ENCODE measurements at regions not wholly inside any gene's neighbourhood (a gene's known extent, or its start where the extent isn't known, plus 50 kb on each side); places are given as distances from the start of the nearest gene placed in this dataset.

GRCh38 chr20:39524371-39524911 is 562.3 kb downstream of the DHX35 start:
- DNase-seq: no peak

DNA sequence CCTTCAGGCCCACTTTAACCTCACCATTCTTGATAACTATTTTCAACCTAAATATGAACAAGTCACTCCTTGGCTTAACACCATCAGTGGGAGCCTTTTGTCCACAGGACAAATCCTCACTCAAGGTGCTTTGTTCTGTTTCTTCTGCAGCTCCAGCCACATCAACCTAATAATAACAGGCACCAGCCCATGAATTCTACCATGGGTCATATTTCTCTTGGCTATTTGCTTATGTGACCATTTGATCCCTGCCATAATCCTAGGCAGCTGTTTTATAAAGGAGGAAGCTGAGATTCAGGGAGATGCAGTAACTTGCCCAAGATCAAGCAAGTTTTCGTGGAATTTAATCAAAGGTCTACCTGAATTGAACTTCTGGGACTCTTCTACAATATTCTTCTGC is 561.3 kb downstream of the DHX35 start:
- DNase-seq: no peak

DNA sequence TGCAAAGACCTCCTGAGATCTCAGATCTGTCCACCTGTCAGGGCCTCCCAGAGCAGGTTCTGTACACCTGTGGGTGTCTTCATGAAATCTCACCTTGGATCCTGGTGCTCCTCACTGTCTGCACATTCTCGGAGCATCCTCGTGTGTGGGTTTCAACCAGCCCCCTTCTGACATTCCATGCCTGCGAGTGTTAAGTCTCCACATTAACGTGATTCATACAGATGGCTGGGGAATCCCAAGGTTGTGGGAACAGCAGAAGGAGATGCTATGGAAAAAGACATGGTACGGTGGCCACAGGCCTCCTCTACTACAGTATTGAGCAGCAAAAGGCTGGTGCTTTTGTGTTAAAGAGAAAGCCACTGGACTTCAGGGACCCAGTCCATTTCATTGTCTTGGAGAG is 556.5 kb downstream of the DHX35 start:
- DNase-seq: no peak

GRCh38 chr20:39516964-39517363 is 554.8 kb downstream of the DHX35 start:
- no peak for DNase-seq

DNA sequence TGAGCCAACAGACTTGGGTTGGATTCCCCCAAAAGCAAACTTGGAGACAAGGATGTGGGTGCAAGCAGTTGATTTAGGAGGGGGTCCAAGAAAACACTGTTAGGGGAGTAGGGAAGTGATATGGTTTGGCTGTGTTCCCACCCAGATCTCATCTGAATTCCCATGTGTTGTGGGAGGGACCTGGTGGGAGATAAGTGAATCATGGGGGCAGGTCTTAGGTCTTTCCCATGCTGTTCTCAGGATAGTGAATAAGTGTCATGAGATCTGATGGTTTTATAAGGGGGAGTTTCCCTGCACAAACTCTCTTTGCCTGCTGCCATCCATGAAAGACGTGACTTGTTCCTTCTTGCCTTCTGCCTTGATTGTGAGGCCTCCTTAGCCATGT is 542.6 kb downstream of the DHX35 start:
- no peak for DNase-seq

DNA sequence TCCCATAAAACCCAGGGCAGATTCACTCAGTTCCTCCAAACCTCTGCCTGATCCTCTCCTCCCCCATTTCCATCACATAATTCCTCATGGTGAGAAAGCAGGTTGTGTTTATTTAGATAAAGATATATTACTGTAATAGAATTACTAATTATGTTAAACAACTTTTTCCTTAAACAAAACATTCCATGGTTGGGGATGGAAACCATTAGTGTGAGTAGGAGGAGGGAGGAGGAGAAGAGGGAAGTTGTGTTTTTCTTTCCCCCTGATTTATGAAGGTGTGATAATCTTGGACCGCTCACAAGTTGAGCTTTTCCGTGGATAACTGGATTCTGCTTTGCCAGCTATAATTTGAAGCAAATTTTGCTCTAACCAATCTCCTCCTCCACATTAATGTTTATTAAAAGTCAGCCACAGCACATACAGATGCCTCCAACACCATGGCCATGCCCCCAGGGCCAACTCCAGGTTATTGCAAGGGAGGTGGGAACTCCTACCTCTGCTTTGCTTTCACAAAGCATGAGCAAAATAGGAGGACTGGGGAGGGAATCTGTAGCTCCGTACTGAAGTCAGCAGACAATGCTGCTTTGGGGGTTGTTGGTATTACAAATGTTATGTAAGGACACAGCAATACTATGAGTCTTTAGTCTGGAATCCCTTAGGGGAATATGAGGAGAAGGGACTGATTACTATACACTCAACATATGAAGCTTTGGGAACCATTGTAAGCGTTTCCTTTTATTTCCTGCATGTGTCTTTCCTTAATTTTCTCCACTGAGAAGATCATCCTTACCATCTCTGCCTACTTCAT is 542.0 kb downstream of the DHX35 start:
- DNase-seq: no peak

DNA sequence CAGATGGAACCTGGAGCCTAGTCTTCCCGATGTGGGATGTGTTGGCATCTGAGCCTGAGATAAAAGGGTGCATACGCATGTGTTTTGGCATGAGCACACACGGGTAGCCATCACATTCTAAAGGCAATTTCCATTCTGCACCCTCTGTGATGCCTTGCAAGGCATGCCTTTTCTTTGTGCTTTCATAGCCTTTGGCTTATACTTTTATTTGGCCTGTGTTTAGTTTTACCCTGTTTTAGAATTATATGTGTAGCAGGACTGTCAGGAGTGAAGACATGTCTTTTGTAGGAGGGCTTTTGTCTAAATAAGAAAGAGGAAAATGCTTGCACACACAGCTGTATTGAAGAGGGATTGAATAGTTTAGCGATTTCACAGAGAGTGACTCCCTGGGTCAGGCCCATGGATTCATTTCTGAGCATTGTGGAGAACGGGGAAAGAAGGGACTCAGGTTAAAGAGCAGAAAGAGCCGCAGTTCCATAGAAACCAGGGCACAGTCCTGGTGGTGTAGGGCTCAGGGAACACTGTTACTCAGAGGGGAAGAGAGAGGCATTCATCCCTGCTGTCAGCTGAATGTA is 530.2 kb downstream of the DHX35 start:
- DNase-seq: no peak

- DNase-seq: no peak
Measured at GRCh38 chr20:39491711-39492110, 529.6 kb downstream of the DHX35 start.

DNA sequence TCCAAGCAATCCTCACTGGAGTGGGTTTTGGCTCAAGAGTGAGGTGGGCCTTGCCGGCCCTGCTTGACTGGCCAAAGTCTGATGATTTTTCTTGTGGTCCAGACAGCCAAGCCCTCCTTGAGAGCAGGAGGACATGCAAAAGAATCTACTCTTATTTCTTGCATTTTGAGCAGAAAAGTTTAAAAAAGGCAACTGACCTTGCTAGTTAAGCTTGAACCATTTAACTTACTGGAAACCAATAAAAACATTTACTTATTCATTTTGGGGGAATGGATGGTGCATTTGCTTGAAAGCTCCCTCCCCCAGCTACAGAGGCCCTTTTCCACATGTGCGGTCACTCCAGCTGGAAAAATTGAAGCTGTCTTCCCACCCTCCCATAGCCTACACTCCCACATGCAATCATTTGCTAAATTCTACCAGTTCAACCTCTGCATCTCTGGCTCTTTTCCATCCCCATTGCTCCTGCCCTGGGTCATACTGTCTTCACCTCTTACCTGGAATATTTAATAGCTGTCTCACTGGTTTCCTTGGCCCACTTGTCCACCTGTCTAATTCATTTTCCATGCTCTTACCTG is 527.9 kb downstream of the DHX35 start:
- no peak for DNase-seq

DNA sequence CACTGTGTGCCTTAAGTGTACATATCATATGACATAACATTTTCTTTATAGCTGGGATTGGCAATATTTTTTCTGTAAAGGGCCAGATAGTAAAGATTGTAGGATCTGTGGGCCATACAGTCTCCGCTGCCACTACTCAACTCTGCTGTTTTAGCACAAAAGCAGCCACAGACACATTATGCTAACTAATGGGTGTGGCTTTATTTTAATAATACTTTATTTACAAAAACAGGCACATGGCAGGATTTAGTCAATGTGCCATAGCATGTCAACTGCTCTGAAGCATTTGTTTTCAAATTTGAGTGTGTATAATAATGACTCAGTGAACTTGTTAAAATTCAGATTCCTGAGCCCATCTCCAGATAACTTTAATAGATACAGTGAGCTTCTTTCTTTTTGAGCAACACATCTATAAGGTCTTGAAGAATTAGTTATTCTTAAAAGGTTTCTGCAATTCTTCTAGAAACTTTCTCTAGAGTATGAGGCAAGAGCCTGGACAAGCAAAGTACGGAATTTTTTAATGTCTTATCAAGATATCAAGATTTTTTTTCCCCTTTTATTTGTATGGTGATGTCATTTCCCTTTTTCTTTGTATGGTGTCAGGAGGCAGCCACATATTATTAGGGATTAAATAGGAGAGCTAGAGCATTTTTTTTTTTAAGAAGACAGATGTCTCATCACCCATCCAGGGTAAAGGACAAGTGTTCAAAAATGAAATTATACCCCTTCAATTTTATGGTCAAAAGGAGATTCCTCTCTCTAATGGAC is 518.3 kb downstream of the DHX35 start:
- DNase-seq: no peak

DNA sequence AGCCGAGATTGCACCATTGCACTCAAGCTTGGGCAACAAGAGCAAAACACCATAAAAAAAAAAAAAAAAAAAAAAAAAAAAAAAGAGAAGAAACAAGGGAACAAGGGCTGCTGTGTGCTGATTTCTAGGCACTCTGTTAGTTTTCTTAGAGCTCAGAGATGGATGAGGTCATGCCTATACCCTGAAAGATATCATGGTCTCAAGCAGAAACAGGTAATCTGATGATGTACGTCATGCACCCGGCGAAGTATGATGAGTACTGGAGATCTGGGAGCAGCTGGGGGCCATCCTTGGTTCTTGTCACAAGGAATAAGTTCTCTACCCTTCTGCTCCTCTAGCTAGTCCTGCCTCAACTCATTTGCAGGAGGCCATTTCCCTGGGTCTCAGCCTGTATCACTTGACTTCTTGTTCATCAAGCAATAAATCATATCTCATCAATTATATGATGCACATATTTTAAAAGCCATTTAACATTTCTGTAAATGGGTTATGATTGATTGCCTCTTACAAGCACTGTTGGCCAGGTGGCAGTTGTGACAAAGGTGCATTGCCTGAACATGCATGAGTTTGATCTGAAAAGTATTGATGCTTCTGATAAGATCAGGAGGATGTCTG is 517.2 kb downstream of the DHX35 start:
- no peak for DNase-seq

GRCh38 chr20:39474879-39475278 is 512.7 kb downstream of the DHX35 start:
- DNase-seq: no peak

DNA sequence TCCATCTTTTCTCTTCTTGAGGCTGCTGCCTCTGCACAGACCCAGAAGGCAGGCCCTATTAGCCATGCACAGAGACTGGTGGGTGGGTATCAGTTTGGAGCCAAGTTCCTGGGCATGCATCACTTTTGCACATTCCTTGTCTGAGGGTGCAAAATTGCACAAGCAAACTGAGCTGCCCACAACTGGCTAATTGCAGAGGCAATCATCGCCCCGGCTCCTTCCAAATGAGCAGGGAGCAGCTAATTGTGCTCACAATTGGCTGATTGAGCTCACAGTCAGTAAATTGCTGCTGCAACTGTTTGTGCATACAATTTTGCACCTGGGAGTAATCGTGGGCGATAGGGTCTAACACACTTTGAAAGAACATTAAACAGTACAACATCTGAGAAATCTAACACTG is 511.4 kb downstream of the DHX35 start:
- no peak for DNase-seq

DNA sequence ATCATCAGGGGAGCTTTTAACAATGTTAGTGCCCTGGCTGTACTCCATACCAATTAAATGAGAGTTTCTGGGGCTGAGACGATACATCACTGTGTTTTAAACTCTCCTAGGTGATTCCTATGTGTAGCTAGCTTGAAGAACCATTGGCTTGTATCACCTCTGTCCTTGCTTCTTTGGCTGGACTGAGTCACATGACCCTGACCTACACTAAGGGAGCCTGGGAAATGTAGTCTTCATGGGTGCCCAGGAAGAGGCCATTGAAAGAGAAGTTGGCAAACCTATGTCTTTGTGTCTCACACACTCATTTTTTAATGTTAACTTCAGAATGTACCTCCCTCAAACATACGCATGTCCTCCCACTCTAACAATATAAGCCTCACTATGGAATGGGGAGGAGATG is 506.6 kb downstream of the DHX35 start:
- no peak for DNase-seq

- no peak for DNase-seq
Measured at GRCh38 chr20:39464238-39464637, 502.1 kb downstream of the DHX35 start.

DNA sequence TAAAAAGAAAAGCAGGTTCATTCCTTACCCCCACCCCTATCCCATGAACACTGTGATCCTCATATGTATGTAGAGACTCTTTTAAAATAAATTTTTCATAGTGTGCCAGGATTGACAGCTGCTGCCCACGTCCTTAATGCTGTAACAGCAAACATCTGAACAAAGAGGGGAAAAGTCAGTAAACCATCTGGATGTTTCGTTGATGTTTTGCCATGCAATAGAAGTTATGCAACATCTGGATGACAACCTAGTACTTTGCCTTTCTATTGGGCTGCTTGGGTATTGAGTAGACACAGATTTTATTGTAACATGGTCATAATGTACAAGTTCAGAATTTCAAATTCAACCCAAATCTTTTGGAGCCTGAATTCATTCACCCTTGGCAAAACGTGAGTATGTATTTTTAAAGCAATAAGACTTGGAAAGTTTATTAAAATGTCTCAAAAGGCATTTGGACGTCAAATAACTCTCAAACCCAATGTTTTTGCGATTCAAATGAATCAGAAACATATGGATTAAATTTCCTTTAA is 500.3 kb downstream of the DHX35 start:
- DNase-seq: no peak

GRCh38 chr20:39458452-39458851 is 496.3 kb downstream of the DHX35 start:
- no peak for DNase-seq

DNA sequence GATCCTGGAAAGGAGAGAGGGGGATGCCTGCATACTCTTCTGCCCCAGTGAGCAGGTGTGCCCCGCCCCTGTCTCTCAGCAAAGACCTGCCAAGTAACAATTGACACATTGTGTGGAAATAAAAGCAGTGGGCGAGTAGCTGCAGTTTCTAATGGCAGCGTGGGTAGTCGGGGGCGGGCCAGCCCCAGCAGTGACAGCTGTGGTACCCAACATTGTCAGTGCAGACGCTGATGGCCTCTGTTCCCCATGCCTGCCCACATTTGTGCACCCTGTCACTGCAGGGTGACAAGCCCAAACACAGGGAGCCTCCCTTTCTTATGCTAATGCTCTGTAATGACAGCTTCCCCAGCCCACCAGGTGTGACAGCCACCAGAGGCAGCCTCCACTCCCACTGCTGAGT is 491.7 kb downstream of the DHX35 start:
- no peak for DNase-seq

- no peak for DNase-seq
Measured at GRCh38 chr20:39452583-39453340, 490.6 kb downstream of the DHX35 start.

- DNase-seq: no peak
Measured at GRCh38 chr20:39451386-39451785, 489.2 kb downstream of the DHX35 start.

GRCh38 chr20:39446397-39446796 is 484.3 kb downstream of the DHX35 start:
- no peak for DNase-seq

DNA sequence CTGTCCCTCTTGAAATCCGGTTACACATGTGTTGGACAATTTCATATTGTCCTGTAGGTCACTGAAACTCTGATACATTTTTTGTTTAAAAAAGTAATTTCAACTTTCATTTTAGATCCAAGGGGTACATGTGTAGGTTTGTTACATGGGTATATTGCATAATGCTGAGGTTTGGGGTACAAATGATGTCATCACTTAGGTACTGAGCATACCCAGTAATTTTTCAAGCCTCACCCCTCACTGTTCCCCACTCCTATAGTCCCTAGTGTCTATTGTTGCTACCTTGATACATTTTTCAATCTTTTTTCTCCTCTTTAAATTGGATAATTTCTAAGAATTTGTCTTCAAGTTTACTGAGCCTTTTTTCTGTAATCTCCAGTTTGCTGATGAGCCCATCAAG is 483.0 kb downstream of the DHX35 start:
- no peak for DNase-seq

Measured in hippocampal formation (tissue), 2 donors.